ENCODE measurements at regions not wholly inside any gene's neighbourhood (a gene's known extent, or its start where the extent isn't known, plus 50 kb on each side); places are given as distances from the start of the nearest gene placed in this dataset.

- no peak for DNase-seq (ENCODE audit: extremely low spot score, unreplicated experiment)
- Mint-ChIP-seq H3K4me1 (ENCODE audit: unreplicated experiment) (peaks cover 23% of the 10 kb centered on the region), H3K27ac (ENCODE audit: unreplicated experiment) (no peak overlapping the region), H3K27me3 (ENCODE audit: unreplicated experiment) (no peaks in the 10 kb centered on the region), H3K4me3 (ENCODE audit: unreplicated experiment) (no peak overlapping the region), H3K36me3 (ENCODE audit: unreplicated experiment) (peaks cover under 1% of the 10 kb centered on the region), H3K9me3 (ENCODE audit: unreplicated experiment) (peaks cover 4% of the 10 kb centered on the region)
- TF ChIP-seq CTCF (IDR thresholded peaks at IDR 0.05), result no peak
These were observed 73.9 kb downstream of the WNT5A start for GRCh38 chr3:55413236-55413635.

GRCh38 chr3:55412545-55412944 is 74.6 kb downstream of the WNT5A start:
- no peak overlapping the region for H3K27ac Mint-ChIP-seq (ENCODE audit: unreplicated experiment)
- H3K36me3 Mint-ChIP-seq (ENCODE audit: unreplicated experiment), result no peaks in the 10 kb centered on the region
- no peak overlapping the region for H3K4me3 Mint-ChIP-seq (ENCODE audit: unreplicated experiment)
- no peak for DNase-seq (ENCODE audit: extremely low spot score, unreplicated experiment)
- H3K9me3 Mint-ChIP-seq (ENCODE audit: unreplicated experiment), result no peaks in the 10 kb centered on the region
- no peaks in the 10 kb centered on the region for H3K27me3 Mint-ChIP-seq (ENCODE audit: unreplicated experiment)
- TF ChIP-seq CTCF (IDR thresholded peaks at IDR 0.05), result no peak
- peaks cover 28% of the 10 kb centered on the region for H3K4me1 Mint-ChIP-seq (ENCODE audit: unreplicated experiment)

- no peaks in the 10 kb centered on the region for H3K9me3 Mint-ChIP-seq (ENCODE audit: unreplicated experiment)
- no peak for DNase-seq (ENCODE audit: extremely low spot score, unreplicated experiment)
- H3K4me1 Mint-ChIP-seq (ENCODE audit: unreplicated experiment), result peaks cover 25% of the 10 kb centered on the region
These were observed 77.3 kb downstream of the WNT5A start for GRCh38 chr3:55409806-55410205.

GRCh38 chr3:55408193-55408826 is 78.8 kb downstream of the WNT5A start:
- Mint-ChIP-seq H3K9me3 (ENCODE audit: unreplicated experiment) (no peaks in the 10 kb centered on the region), H3K36me3 (ENCODE audit: unreplicated experiment) (no peaks in the 10 kb centered on the region), H3K4me1 (ENCODE audit: unreplicated experiment) (peaks cover 25% of the 10 kb centered on the region), H3K27ac (ENCODE audit: unreplicated experiment) (no peak overlapping the region), H3K27me3 (ENCODE audit: unreplicated experiment) (no peaks in the 10 kb centered on the region), H3K4me3 (ENCODE audit: unreplicated experiment) (no peak overlapping the region)
- no peak for TF ChIP-seq CTCF (IDR thresholded peaks at IDR 0.05)
- DNase-seq (ENCODE audit: extremely low spot score, unreplicated experiment), result no peak

More at GRCh38 chr3:55409806-55410205, 77.3 kb downstream of the WNT5A start:
- no peak overlapping the region for H3K4me3 Mint-ChIP-seq (ENCODE audit: unreplicated experiment)
- no peaks in the 10 kb centered on the region for H3K27me3 Mint-ChIP-seq (ENCODE audit: unreplicated experiment)
- no peak for TF ChIP-seq CTCF (IDR thresholded peaks at IDR 0.05)
- H3K27ac Mint-ChIP-seq (ENCODE audit: unreplicated experiment), result no peak overlapping the region
- H3K36me3 Mint-ChIP-seq (ENCODE audit: unreplicated experiment), result no peaks in the 10 kb centered on the region

- H3K27ac Mint-ChIP-seq (ENCODE audit: unreplicated experiment), result no peak overlapping the region
- H3K4me1 Mint-ChIP-seq (ENCODE audit: unreplicated experiment), result peaks cover 28% of the 10 kb centered on the region
- no peak for TF ChIP-seq CTCF (IDR thresholded peaks at IDR 0.05)
- H3K36me3 Mint-ChIP-seq (ENCODE audit: unreplicated experiment), result no peaks in the 10 kb centered on the region
- no peaks in the 10 kb centered on the region for H3K9me3 Mint-ChIP-seq (ENCODE audit: unreplicated experiment)
- H3K27me3 Mint-ChIP-seq (ENCODE audit: unreplicated experiment), result no peaks in the 10 kb centered on the region
- no peak for DNase-seq (ENCODE audit: extremely low spot score, unreplicated experiment)
- H3K4me3 Mint-ChIP-seq (ENCODE audit: unreplicated experiment), result no peak overlapping the region
These were observed 79.7 kb downstream of the WNT5A start for GRCh38 chr3:55407426-55407820.

All from osteocyte (in vitro differentiated cells).